ENCODE measurements at regions not wholly inside any gene's neighbourhood (a gene's known extent, or its start where the extent isn't known, plus 50 kb on each side); places are given as distances from the start of the nearest gene placed in this dataset.

GRCh38 chr9:78149702-78150291 lies 86.1 kb upstream of the CEP78 start:
- no peak overlapping the region for H3K4me3 ChIP-seq
- intact Hi-C loops (cut with micrococcal nuclease; ENCODE audit: unreplicated experiment) (no loop called here), in situ Hi-C loops (cut with MboI) (no loop called here)
- no peak for DNase-seq (ENCODE audit: low read depth, low spot score)
- H3K27ac ChIP-seq (ENCODE audit: control insufficient read depth, insufficient read depth): no peak overlapping the region
- no peak for FAIRE-seq
- no peak overlapping the region for H3K9ac ChIP-seq (ENCODE audit: control insufficient read depth, insufficient read depth, low read length)
- CTCF ChIA-PET: interaction anchor here (0.8 to 1.5 kb wide), 6 partner anchors 16 to 172 kb away, joined by 3 to 5 read pairs (median 3); no protein-coding TSS in a partner anchor
- H2AFZ ChIP-seq (ENCODE audit: control insufficient read depth, low read depth, low read length): no peak overlapping the region
- H3K79me2 ChIP-seq (ENCODE audit: control insufficient read depth, insufficient read depth, low read length): no peaks in the 10 kb centered on the region
- no peak overlapping the region for H3K4me2 ChIP-seq (ENCODE audit: control insufficient read depth, insufficient read depth)
- WGBS (ENCODE audit: insufficient coverage, insufficient replicate concordance, low lambda C conversion rate, missing lambda C conversion rate): 17% methylated on average over 8 of the region's 9 CpGs
- no peaks in the 10 kb centered on the region for H3K36me3 ChIP-seq (ENCODE audit: control insufficient read depth in 2 of 2, insufficient read depth in 2 of 2, low read length in 1 of 2)
- POLR2A ChIA-PET: interaction anchor here (0.8 kb wide), 1 partner anchor 50 kb away, joined by 7 read pairs; no protein-coding TSS in a partner anchor
- ATAC-seq: peak; percentile 47; the same call in 2 of the 3 replicates
- H3K27me3 ChIP-seq (replicated peaks in 1 of 2; ENCODE audit: control insufficient read depth in 2 of 2, insufficient read depth in 2 of 2, low read length in 1 of 2): no peaks in the 10 kb centered on the region
- RAD21 ChIA-PET (ENCODE audit: unreplicated experiment): interaction anchor here (0.6 kb wide), 1 partner anchor 63 kb away, joined by 4 read pairs; no protein-coding TSS in a partner anchor
- H3K4me1 ChIP-seq (ENCODE audit: control insufficient read depth, insufficient read depth, low read length): peaks cover 3% of the 10 kb centered on the region
- H4K20me1 ChIP-seq (ENCODE audit: control insufficient read depth, insufficient read depth): no peaks in the 10 kb centered on the region
- SMC1A ChIA-PET (ENCODE audit: uncharacterized antibody, unreplicated experiment): interaction anchor here (0.5 to 1.1 kb wide), 4 partner anchors 15 to 355 kb away, joined by 3 to 4 read pairs (median 3); no protein-coding TSS in a partner anchor
- no TSS peak for BruUV-seq (replicated peaks)
- H3K9me3 ChIP-seq (replicated peaks; ENCODE audit: control insufficient read depth, insufficient read depth, low read length): peaks cover 3% of the 10 kb centered on the region; the same call in 1 of the 3 replicates
- TF ChIP-seq CUX1 (IDR thresholded peaks at IDR 0.05; ENCODE audit: insufficient replicate concordance, low read depth, low read length): no peak
- TF ChIP-seq SREBF2 (IDR thresholded peaks at IDR 0.05; ENCODE audit: low read length): no peak
- TF ChIP-seq POU2F2 (IDR thresholded peaks at IDR 0.05; ENCODE audit: borderline replicate concordance, low read depth, low read length): no peak
- TF ChIP-seq ZBTB40 (IDR thresholded peaks at IDR 0.05; ENCODE audit: borderline replicate concordance): no peak
- TF ChIP-seq KLF5 (IDR thresholded peaks at IDR 0.05; ENCODE audit: partially characterized antibody): no peak
- no peak for TF ChIP-seq PBX3 (IDR thresholded peaks at IDR 0.05; ENCODE audit: insufficient replicate concordance, low read depth, low read length)
- TF ChIP-seq ATF7 (IDR thresholded peaks at IDR 0.05; ENCODE audit: low read depth): no peak
- TF ChIP-seq ZBTB11 (CRISPR knock-in tag; IDR thresholded peaks at IDR 0.05): no peak
- no peak for TF ChIP-seq JUNB (IDR thresholded peaks at IDR 0.05)
